Neural cell (in vitro differentiated cells): ENCODE measurements at regions not wholly inside any gene's neighbourhood (a gene's known extent, or its start where the extent isn't known, plus 50 kb on each side); places are given as distances from the start of the nearest gene placed in this dataset.

ENCODE experiments used
- H2AFZ ChIP-seq: fragments of 200-600, 300-800 bp; sonication (generic), shearing (Covaris generic); 2 replicates; pipeline ENCODE4 v1.6.0; 2014; ENCODE audit warnings: low read depth, mild to moderate bottlenecking, antibody characterized with exemption, low read length, moderate library complexity
- H3F3A ChIP-seq: fragments of 200-600 bp; shearing (Covaris generic); 2 replicates; pipeline ENCODE4 v1.6.1; 2016; ENCODE audit warnings: mild to moderate bottlenecking, moderate library complexity, mixed read lengths, antibody characterized with exemption, low read length; ENCODE audit not compliant: insufficient read depth, poor library complexity, severe bottlenecking
- H3K27ac ChIP-seq: fragments of 200-600, 300-800 bp; sonication (generic), shearing (Covaris generic); 2 replicates; pipeline ENCODE4 v1.5.1; 2014; ENCODE audit warnings: mild to moderate bottlenecking, low read length, moderate library complexity
- H3K27me3 ChIP-seq: fragments of 300-800, 200-600 bp; sonication (generic), shearing (Covaris generic); 2 replicates; pipeline ENCODE4 v1.6.0; 2014; ENCODE audit warnings: mild to moderate bottlenecking, low read depth, low read length, moderate library complexity; ENCODE audit not compliant: insufficient read depth
- H3K36me3 ChIP-seq: fragments of 300-800, 200-600 bp; sonication (generic), shearing (Covaris generic); 2 replicates; pipeline ENCODE4 v1.5.1; 2014; ENCODE audit warnings: mild to moderate bottlenecking, antibody characterized with exemption, low read length, moderate library complexity; ENCODE audit not compliant: insufficient read depth
- H3K4me2 ChIP-seq: fragments of 300-800, 200-600 bp; sonication (generic), shearing (Covaris generic); 2 replicates; pipeline ENCODE4 v1.6.0; 2014; ENCODE audit warnings: mild to moderate bottlenecking, low read length
- H3K4me3 ChIP-seq: fragments of 300-800, 200-600 bp; sonication (generic), shearing (Covaris generic); 2 replicates; pipeline ENCODE4 v1.5.1; 2014; ENCODE audit warnings: mild to moderate bottlenecking, low read length, moderate library complexity
- H3K79me2 ChIP-seq: fragments of 200-600 bp; shearing (Covaris generic); replicated peaks from 2 replicates; pipeline ENCODE4 v1.6.0; 2014; ENCODE audit warnings: mild to moderate bottlenecking, low read length, moderate library complexity; ENCODE audit not compliant: insufficient read depth
- H3K9ac ChIP-seq: fragments of 300-800, 200-600 bp; sonication (generic), shearing (Covaris generic); 2 replicates; pipeline ENCODE4 v1.6.1; 2016; ENCODE audit warnings: mild to moderate bottlenecking, low read length, mixed read lengths
- H3K9me2 ChIP-seq: fragments of 200-600 bp; shearing (Covaris generic); 2 replicates; pipeline ENCODE4 v1.6.1; 2016; ENCODE audit warnings: mild to moderate bottlenecking, low read length, mixed read lengths; ENCODE audit not compliant: insufficient read depth
- H3K9me3 ChIP-seq: fragments of 200-600, 300-800 bp; sonication (generic), shearing (Covaris generic); 2 replicates; pipeline ENCODE4 v1.6.1; 2016; ENCODE audit warnings: mild to moderate bottlenecking, mixed run types, low read length, moderate library complexity, mixed read lengths
- H4K20me1 ChIP-seq: fragments of 200-600 bp; shearing (Covaris generic); 2 replicates; pipeline ENCODE4 v1.6.1; 2016; ENCODE audit warnings: mild to moderate bottlenecking, mixed run types; ENCODE audit not compliant: insufficient read depth
- EP300 ChIP-seq: fragments of 450-650 bp; conservative IDR thresholded peaks from 2 replicates; pipeline ENCODE4 v1.6.1; 2014; ENCODE audit warnings: antibody characterized with exemption, mild to moderate bottlenecking, moderate library complexity; ENCODE audit not compliant: poor library complexity, severe bottlenecking
- EZH2 ChIP-seq: fragments of 200-600, 300-800 bp; shearing (Covaris generic), sonication (generic); IDR thresholded peaks from 2 replicates; pipeline ENCODE4 v1.6.1; 2014; ENCODE audit warnings: antibody characterized with exemption, low read length, borderline replicate concordance, mild to moderate bottlenecking; ENCODE audit not compliant: insufficient read depth, poor library complexity, severe bottlenecking
- MXI1 ChIP-seq: fragments of 450-650 bp; conservative IDR thresholded peaks from 2 replicates; pipeline ENCODE4 v1.6.1; 2014; ENCODE audit warnings: antibody characterized with exemption, mild to moderate bottlenecking; ENCODE audit not compliant: poor library complexity, severe bottlenecking
- POLR2AphosphoS5 ChIP-seq: IDR thresholded peaks from 2 replicates; pipeline ENCODE4 v1.6.1; 2012
- RAD21 ChIP-seq: fragments of 450-650 bp; conservative IDR thresholded peaks from 2 replicates; pipeline ENCODE4 v1.6.1; 2014; ENCODE audit warnings: antibody characterized with exemption, mild to moderate bottlenecking, moderate library complexity
- SMC3 ChIP-seq: fragments of 450-650 bp; conservative IDR thresholded peaks from 2 replicates; pipeline ENCODE4 v1.6.1; 2014; ENCODE audit warnings: antibody characterized with exemption, mild to moderate bottlenecking, moderate library complexity; ENCODE audit not compliant: poor library complexity
- TAF1 ChIP-seq: IDR thresholded peaks from 2 replicates; pipeline ENCODE4 v1.6.1; 2012; ENCODE audit warnings: low read depth
- TF ChIP-seq, protein P1 (sequence below): fragments of 450-650 bp; IDR thresholded peaks from 2 replicates; pipeline ENCODE4 v1.5.1; 2014; ENCODE audit warnings: antibody characterized with exemption, mild to moderate bottlenecking, moderate library complexity; ENCODE audit not compliant: poor library complexity, severe bottlenecking
- TF ChIP-seq, protein P2 (sequence below): IDR thresholded peaks from 2 replicates; pipeline ENCODE4 v1.6.1; 2012; ENCODE audit warnings: borderline replicate concordance

DNA sequence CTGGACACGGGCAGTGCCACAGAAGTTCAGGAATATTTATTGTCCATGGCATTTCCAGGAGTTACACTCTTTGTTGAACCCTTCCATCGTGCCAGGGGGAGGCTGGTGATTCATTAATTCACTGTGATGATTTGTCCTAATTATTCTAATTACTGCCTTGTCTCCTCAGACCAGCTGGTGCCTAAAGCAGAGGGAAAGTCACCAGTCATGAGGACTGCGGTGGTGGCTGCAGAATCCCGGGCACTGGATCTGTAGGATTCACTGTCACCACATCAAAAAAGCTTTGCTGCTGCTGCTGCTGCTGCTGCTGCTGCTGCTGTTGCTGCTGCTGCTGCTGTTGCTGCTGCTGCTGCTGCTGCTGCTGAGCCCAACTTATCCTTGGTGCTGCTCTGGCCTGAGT lies 908.2 kb downstream of the TSN start:
- Histone ChIP-seq H3K36me3 (no peaks in the 10 kb centered on the region), H3K9me3 (no peaks in the 10 kb centered on the region), H3K9me2 (no peaks in the 10 kb centered on the region), H3K9ac (no peak overlapping the region), H2AFZ (no peak overlapping the region), H3K27ac (no peak overlapping the region), H3K79me2 (no peaks in the 10 kb centered on the region), H3K4me2 (no peak overlapping the region), H4K20me1 (no peaks in the 10 kb centered on the region), H3F3A (no peaks in the 10 kb centered on the region), H3K27me3 (peaks cover 12% of the 10 kb centered on the region), H3K4me3 (no peak overlapping the region)
- TF ChIP-seq, protein P1, sequence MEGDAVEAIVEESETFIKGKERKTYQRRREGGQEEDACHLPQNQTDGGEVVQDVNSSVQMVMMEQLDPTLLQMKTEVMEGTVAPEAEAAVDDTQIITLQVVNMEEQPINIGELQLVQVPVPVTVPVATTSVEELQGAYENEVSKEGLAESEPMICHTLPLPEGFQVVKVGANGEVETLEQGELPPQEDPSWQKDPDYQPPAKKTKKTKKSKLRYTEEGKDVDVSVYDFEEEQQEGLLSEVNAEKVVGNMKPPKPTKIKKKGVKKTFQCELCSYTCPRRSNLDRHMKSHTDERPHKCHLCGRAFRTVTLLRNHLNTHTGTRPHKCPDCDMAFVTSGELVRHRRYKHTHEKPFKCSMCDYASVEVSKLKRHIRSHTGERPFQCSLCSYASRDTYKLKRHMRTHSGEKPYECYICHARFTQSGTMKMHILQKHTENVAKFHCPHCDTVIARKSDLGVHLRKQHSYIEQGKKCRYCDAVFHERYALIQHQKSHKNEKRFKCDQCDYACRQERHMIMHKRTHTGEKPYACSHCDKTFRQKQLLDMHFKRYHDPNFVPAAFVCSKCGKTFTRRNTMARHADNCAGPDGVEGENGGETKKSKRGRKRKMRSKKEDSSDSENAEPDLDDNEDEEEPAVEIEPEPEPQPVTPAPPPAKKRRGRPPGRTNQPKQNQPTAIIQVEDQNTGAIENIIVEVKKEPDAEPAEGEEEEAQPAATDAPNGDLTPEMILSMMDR, result no peak
- TF ChIP-seq TAF1 (no peak), SMC3 (no peak), POLR2AphosphoS5 (no peak)
- TF ChIP-seq, protein P2, sequence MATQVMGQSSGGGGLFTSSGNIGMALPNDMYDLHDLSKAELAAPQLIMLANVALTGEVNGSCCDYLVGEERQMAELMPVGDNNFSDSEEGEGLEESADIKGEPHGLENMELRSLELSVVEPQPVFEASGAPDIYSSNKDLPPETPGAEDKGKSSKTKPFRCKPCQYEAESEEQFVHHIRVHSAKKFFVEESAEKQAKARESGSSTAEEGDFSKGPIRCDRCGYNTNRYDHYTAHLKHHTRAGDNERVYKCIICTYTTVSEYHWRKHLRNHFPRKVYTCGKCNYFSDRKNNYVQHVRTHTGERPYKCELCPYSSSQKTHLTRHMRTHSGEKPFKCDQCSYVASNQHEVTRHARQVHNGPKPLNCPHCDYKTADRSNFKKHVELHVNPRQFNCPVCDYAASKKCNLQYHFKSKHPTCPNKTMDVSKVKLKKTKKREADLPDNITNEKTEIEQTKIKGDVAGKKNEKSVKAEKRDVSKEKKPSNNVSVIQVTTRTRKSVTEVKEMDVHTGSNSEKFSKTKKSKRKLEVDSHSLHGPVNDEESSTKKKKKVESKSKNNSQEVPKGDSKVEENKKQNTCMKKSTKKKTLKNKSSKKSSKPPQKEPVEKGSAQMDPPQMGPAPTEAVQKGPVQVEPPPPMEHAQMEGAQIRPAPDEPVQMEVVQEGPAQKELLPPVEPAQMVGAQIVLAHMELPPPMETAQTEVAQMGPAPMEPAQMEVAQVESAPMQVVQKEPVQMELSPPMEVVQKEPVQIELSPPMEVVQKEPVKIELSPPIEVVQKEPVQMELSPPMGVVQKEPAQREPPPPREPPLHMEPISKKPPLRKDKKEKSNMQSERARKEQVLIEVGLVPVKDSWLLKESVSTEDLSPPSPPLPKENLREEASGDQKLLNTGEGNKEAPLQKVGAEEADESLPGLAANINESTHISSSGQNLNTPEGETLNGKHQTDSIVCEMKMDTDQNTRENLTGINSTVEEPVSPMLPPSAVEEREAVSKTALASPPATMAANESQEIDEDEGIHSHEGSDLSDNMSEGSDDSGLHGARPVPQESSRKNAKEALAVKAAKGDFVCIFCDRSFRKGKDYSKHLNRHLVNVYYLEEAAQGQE, result no peak

DNA sequence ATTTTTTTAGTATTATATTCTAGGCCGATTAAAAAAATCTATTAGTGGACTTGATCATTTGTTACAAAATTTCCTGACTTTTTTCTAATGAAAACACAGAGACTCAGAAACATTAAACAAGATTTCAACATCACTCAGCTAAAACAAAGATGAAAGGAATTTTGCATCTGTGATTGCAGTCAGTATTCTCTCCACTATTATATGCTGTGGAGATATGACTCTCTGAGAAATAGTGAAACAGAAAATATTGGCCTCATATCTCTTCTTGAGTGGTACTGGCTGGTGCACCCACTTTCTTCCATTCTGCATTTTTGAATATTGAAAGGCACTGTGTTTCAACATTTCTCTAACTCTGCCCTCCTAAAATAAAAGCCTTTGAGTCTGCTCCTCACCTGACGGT lies 914.2 kb downstream of the TSN start:
- no peak for TF ChIP-seq MXI1
- no peak for TF ChIP-seq POLR2AphosphoS5
- TF ChIP-seq EZH2, result no peak
- Histone ChIP-seq H4K20me1 (no peaks in the 10 kb centered on the region), H3F3A (no peaks in the 10 kb centered on the region), H3K27ac (no peak overlapping the region), H2AFZ (no peak overlapping the region), H3K4me3 (no peak overlapping the region), H3K9me2 (no peaks in the 10 kb centered on the region), H3K79me2 (no peaks in the 10 kb centered on the region), H3K4me2 (no peak overlapping the region), H3K36me3 (no peaks in the 10 kb centered on the region), H3K9ac (no peak overlapping the region), H3K27me3 (no peaks in the 10 kb centered on the region), H3K9me3 (no peaks in the 10 kb centered on the region)

DNA sequence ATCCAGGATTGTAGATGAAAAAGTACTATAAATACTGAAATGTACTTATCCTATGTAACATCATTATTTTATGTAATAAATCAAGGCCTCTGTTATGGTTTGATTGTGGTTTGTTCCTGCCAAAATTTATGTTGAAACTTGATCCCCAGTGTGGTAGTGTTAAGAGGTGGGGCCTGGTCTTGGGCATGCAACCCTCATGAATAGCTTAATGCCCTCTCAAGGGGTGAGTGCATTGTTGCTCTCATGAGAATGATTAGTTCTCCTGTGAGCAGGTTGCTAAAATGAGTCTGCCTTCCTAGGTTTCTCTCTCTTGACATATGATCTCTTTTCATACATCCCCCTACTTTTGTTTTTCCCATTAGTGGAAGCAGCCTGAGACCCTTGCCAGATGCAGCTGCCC lies 915.4 kb downstream of the TSN start:
- no peaks in the 10 kb centered on the region for H3F3A ChIP-seq
- H3K27me3 ChIP-seq, result no peaks in the 10 kb centered on the region
- H3K4me2 ChIP-seq, result no peak overlapping the region

More for the DNA sequence above, 915.4 kb downstream of the TSN start:
- Histone ChIP-seq H3K27ac (no peak overlapping the region), H3K79me2 (no peaks in the 10 kb centered on the region), H3K36me3 (no peaks in the 10 kb centered on the region), H4K20me1 (no peaks in the 10 kb centered on the region), H3K9me2 (no peaks in the 10 kb centered on the region), H2AFZ (no peak overlapping the region), H3K9ac (no peak overlapping the region), H3K9me3 (no peaks in the 10 kb centered on the region), H3K4me3 (no peak overlapping the region)
- TF ChIP-seq, protein P2, result no peak
- TF ChIP-seq RAD21, result no peak
- TF ChIP-seq, protein P1, result no peak
- no peak for TF ChIP-seq TAF1
- no peak for TF ChIP-seq POLR2AphosphoS5
- TF ChIP-seq MXI1, result no peak
- TF ChIP-seq EZH2, result no peak
- TF ChIP-seq EP300, result no peak
- TF ChIP-seq SMC3, result no peak
